ENCODE measurements at regions not wholly inside any gene's neighbourhood (a gene's known extent, or its start where the extent isn't known, plus 50 kb on each side); places are given as distances from the start of the nearest gene placed in this dataset.

- no peak for ATAC-seq
- CTCF ChIA-PET: interaction anchor here (0.7 kb wide), 1 partner anchor 684 kb away, joined by 3 read pairs; no protein-coding TSS in a partner anchor
These were observed 107.2 kb upstream of the SASH1 start for GRCh38 chr6:148235446-148235845.

GRCh38 chr6:148238713-148239112 is 103.9 kb upstream of the SASH1 start:
- no peak overlapping the region for H3K4me3 ChIP-seq
- no peak overlapping the region for H3K27ac ChIP-seq
- H3K9me3 ChIP-seq: no peaks in the 10 kb centered on the region
- 63% methylated on average over 7 of the region's 7 CpGs for WGBS (ENCODE audit: missing lambda C conversion rate)
- FAIRE-seq (no peak), DNase-seq (ENCODE audit: low read depth in 1 of 2, low spot score in 1 of 2) (no peak), ATAC-seq (no peak)
- no peak overlapping the region for H3K4me2 ChIP-seq
- POLR2A ChIA-PET: no interaction called here
- CTCF ChIA-PET: interaction anchor here (1.5 kb wide), 1 partner anchor 13 kb away, joined by 4 read pairs; no protein-coding TSS in a partner anchor
- no peaks in the 10 kb centered on the region for H3K4me1 ChIP-seq
- no peak for TF ChIP-seq SREBF2 (IDR thresholded peaks at IDR 0.05)
- no peak for TF ChIP-seq EHMT2 (IDR thresholded peaks at IDR 0.05; ENCODE audit: low read depth)
- no peak for TF ChIP-seq USF2 (IDR thresholded peaks at IDR 0.05)
- no peak for TF ChIP-seq KDM5A (IDR thresholded peaks at IDR 0.05)
- TF ChIP-seq ZC3H11A (IDR thresholded peaks at IDR 0.05): no peak
- no peak for TF ChIP-seq HDAC2 (IDR thresholded peaks at IDR 0.05)
- no peak for TF ChIP-seq TFCP2L1 (CRISPR knock-in tag; IDR thresholded peaks at IDR 0.05)

More at GRCh38 chr6:148235446-148235845, 107.2 kb upstream of the SASH1 start:
- no peak for FAIRE-seq
- 61% methylated on average over 3 of the region's 3 CpGs for WGBS (ENCODE audit: missing lambda C conversion rate)
- TF ChIP-seq CEBPB (IDR thresholded peaks at IDR 0.05) (no peak), GATA3 (IDR thresholded peaks at IDR 0.05; ENCODE audit: borderline replicate concordance) (no peak), HOXB5 (CRISPR knock-in tag; IDR thresholded peaks at IDR 0.05) (no peak), KDM5A (IDR thresholded peaks at IDR 0.05) (no peak), MYC (IDR thresholded peaks at IDR 0.05; ENCODE audit: borderline replicate concordance, low read length) (no peak), ATOH8 (CRISPR knock-in tag; IDR thresholded peaks at IDR 0.05; ENCODE audit: low read depth) (no peak), SREBF2 (IDR thresholded peaks at IDR 0.05) (no peak)
- DNase-seq (ENCODE audit: low read depth in 1 of 2, low spot score in 1 of 2): no peak
- peaks cover 3% of the 10 kb centered on the region; the same call in 1 of the 3 replicates for H3K4me1 ChIP-seq
- H3K4me3 ChIP-seq: no peak overlapping the region
- no peak overlapping the region for H3K27ac ChIP-seq
- POLR2A ChIA-PET: no interaction called here
- no peak overlapping the region for H3K4me2 ChIP-seq
- H3K9me3 ChIP-seq: no peaks in the 10 kb centered on the region

DNA sequence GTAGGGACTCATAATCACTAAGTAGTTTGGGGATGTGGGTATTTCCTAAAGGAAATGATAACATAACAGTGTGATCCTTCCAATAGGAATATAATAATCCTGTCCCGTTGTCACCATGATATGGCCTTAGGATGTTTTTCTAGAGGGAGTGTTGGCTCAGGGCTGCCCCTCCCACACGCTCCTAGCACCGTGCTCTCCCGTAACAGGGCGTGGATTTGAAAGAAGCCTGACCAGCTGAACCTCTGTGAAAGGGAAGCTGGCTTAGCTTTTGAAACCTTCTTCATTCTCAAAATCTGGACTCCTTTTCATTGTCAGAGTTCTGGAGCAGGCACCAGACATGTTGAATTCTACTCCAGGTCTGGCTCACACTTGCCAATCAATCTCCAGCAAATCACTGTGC is 103.4 kb upstream of the SASH1 start:
- no peaks in the 10 kb centered on the region for H3K4me1 ChIP-seq
- ATAC-seq (no peak), FAIRE-seq (no peak), DNase-seq (ENCODE audit: low read depth in 1 of 2, low spot score in 1 of 2) (no peak)
- H3K4me2 ChIP-seq: no peak overlapping the region
- ChIA-PET CTCF (interaction anchor here (1.5 kb wide), 1 partner anchor 13 kb away, joined by 4 read pairs; no protein-coding TSS in a partner anchor), POLR2A (no interaction called here)
- TF ChIP-seq ZSCAN20 (CRISPR knock-in tag; IDR thresholded peaks at IDR 0.05): no peak
- TF ChIP-seq RAD21 (conservative IDR thresholded peaks at IDR 0.05 in 1 of 2, IDR thresholded peaks at IDR 0.05 in 1 of 2): no peak
- no peak for TF ChIP-seq GATA3 (IDR thresholded peaks at IDR 0.05; ENCODE audit: borderline replicate concordance)
- no peak for TF ChIP-seq EP300 (IDR thresholded peaks at IDR 0.05)
- no peak for TF ChIP-seq SMC3 (IDR thresholded peaks at IDR 0.05)
- no peak for TF ChIP-seq BHLHE40 (IDR thresholded peaks at IDR 0.05; ENCODE audit: low read depth, low read length)
- TF ChIP-seq HEYL (CRISPR knock-in tag; IDR thresholded peaks at IDR 0.05): no peak
- no peak for TF ChIP-seq E2F6 (IDR thresholded peaks at IDR 0.05; ENCODE audit: borderline replicate concordance, low read depth)
- TF ChIP-seq, protein P1, sequence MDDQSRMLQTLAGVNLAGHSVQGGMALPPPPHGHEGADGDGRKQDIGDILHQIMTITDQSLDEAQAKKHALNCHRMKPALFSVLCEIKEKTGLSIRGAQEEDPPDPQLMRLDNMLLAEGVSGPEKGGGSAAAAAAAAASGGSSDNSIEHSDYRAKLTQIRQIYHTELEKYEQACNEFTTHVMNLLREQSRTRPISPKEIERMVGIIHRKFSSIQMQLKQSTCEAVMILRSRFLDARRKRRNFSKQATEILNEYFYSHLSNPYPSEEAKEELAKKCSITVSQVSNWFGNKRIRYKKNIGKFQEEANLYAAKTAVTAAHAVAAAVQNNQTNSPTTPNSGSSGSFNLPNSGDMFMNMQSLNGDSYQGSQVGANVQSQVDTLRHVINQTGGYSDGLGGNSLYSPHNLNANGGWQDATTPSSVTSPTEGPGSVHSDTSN (IDR thresholded peaks at IDR 0.05): no peak
- no peak for TF ChIP-seq HES2 (IDR thresholded peaks at IDR 0.05)
- TF ChIP-seq RNF2 (IDR thresholded peaks at IDR 0.05; ENCODE audit: borderline replicate concordance, low read depth): no peak
- TF ChIP-seq FOXS1 (CRISPR knock-in tag; IDR thresholded peaks at IDR 0.05): no peak
- no peak for TF ChIP-seq ZNF302 (CRISPR knock-in tag; IDR thresholded peaks at IDR 0.05)
- no peak for TF ChIP-seq RARB (CRISPR knock-in tag; IDR thresholded peaks at IDR 0.05)
- TF ChIP-seq MAFK (IDR thresholded peaks at IDR 0.05; ENCODE audit: partially characterized antibody): no peak
- TF ChIP-seq CBX8 (IDR thresholded peaks at IDR 0.05): no peak
- no peak for TF ChIP-seq MAX (IDR thresholded peaks at IDR 0.05)
- H3K27ac ChIP-seq: no peak overlapping the region
- H3K4me3 ChIP-seq: no peak overlapping the region
- 62% methylated on average over 5 of the region's 5 CpGs for WGBS (ENCODE audit: missing lambda C conversion rate)
- no peaks in the 10 kb centered on the region for H3K9me3 ChIP-seq
